ENCODE measurements at regions not wholly inside any gene's neighbourhood (a gene's known extent, or its start where the extent isn't known, plus 50 kb on each side); places are given as distances from the start of the nearest gene placed in this dataset.

DNA sequence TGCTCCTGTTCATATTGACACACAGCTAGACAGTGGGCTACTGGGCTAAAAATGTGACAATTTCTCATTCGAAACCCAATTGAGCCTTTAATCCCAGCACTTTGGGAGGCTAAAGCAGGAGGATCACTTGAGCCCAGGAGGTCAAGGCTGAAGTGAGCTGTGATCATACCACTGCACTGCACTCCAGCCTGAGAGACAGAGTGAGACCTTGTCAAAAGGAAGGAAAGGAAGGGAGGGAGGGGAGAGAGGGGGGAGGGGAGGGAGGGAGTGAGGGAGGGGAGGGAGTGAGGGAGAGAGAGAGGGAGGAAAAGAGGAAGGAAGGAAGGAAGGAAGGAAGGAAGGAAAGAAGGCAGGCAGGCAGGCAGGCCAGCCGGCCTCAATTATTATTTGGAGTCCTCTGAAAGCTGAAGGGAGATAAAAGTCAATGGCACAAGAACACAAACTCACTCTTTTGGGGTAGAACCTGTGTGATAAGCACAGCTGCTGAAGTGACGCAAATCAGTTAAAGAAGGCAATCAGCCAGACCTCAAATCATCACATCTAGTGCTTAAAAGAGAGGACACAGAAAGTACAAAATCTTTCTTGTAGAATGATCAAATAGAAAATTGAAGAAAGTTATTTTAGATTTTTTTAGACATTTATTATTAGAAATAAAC, 98.1 kb downstream of the CCDC71L start:
- Mint-ChIP-seq H3K36me3 (no peaks in the 10 kb centered on the region), H3K4me3 (no peak overlapping the region), H3K27ac (peak overlapping the region in 1 of 7 donors; percentile 63), H3K4me1 (no peaks in the 10 kb centered on the region), H3K27me3 (ENCODE audit: low read depth in 3 of 3) (peaks cover under 1 to 4% (median 2%) of the 10 kb centered on the region in 3 donors), H3K9me3 (peaks cover 0 to 6% (median 4%) of the 10 kb centered on the region in 7 donors)
- Histone ChIP-seq H3K4me3 (replicated peaks in 1 of 3; ENCODE audit: low read depth in 2 of 3, low read length in 3 of 3) (no peak overlapping the region), H3K27ac (ENCODE audit: low read depth in 1 of 2, low read length in 2 of 2) (no peak overlapping the region), H3K27me3 (ENCODE audit: control insufficient read depth in 2 of 2, insufficient read depth in 2 of 2, low read length in 2 of 2) (no peaks in the 10 kb centered on the region), H3K4me2 (replicated peaks; ENCODE audit: extremely low read depth, low read length, poor library complexity, severe bottlenecking) (no peak overlapping the region), H2AFZ (ENCODE audit: insufficient read depth, low read depth, low read length, poor library complexity, severe bottlenecking) (no peak overlapping the region), H3K36me3 (replicated peaks in 1 of 2; ENCODE audit: control insufficient read depth in 1 of 2, insufficient read depth in 2 of 2, low read length in 2 of 2) (no peaks in the 10 kb centered on the region), H3K9me3 (replicated peaks in 1 of 2; ENCODE audit: control insufficient read depth in 1 of 2, insufficient read depth in 1 of 2, low read length in 2 of 2) (no peaks in the 10 kb centered on the region), H3K9ac (ENCODE audit: insufficient read depth, low read length, poor library complexity, severe bottlenecking) (no peak overlapping the region), H3K79me2 (ENCODE audit: insufficient read depth, low read length) (no peaks in the 10 kb centered on the region), H3K4me1 (ENCODE audit: control insufficient read depth in 1 of 2, insufficient read depth in 2 of 2, low read length in 2 of 2) (no peaks in the 10 kb centered on the region), H4K20me1 (ENCODE audit: insufficient read depth, low read length) (no peaks in the 10 kb centered on the region)
- 100% methylated on average over 1 of the region's 3 CpGs for WGBS (ENCODE audit: insufficient coverage)
- no peak for DNase-seq
- intact Hi-C loops (cut with micrococcal nuclease) = no loop called here
- TF ChIP-seq, protein P1, sequence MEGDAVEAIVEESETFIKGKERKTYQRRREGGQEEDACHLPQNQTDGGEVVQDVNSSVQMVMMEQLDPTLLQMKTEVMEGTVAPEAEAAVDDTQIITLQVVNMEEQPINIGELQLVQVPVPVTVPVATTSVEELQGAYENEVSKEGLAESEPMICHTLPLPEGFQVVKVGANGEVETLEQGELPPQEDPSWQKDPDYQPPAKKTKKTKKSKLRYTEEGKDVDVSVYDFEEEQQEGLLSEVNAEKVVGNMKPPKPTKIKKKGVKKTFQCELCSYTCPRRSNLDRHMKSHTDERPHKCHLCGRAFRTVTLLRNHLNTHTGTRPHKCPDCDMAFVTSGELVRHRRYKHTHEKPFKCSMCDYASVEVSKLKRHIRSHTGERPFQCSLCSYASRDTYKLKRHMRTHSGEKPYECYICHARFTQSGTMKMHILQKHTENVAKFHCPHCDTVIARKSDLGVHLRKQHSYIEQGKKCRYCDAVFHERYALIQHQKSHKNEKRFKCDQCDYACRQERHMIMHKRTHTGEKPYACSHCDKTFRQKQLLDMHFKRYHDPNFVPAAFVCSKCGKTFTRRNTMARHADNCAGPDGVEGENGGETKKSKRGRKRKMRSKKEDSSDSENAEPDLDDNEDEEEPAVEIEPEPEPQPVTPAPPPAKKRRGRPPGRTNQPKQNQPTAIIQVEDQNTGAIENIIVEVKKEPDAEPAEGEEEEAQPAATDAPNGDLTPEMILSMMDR (IDR thresholded peaks at IDR 0.05) = no peak

DNA sequence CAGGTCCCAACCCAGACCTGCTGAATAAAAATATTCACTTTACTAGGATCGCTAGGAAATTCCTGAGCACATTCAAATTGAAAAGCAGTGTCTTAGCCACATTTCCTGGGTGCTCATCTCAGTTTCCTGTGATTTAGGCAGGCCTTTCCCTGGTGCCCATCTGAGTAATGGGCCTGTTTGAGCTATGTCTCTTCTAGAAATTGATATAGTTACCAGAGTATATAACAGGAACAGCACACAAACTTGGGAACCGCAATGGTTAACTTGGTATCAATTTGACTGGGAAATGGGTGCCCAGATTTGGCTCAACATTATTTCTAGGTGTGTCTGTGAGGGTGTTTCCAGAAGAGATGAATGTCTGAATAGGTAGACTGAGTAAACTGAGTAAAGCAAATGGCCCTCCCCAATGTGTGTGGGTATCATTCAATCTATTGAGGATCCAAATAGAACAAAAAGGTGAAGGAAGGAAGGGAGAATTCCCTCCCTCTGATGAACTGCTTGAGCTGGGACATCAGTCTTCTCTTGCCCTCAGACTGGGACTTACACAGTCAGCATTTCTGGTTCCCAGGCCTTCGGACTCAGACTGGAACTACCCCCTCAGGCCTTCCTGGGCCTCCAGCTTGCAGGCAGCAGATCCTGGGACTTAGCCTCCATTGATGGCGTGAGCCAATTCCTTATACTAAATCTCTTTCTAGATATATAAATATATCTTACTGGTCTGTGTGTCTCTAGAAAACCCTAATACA, 99.1 kb downstream of the CCDC71L start:
- WGBS (ENCODE audit: insufficient coverage) = 100% methylated on average over 1 of the region's 4 CpGs
- Mint-ChIP-seq H3K36me3 (no peaks in the 10 kb centered on the region), H3K4me3 (no peak overlapping the region), H3K9me3 (peaks cover 0 to 6% (median 5%) of the 10 kb centered on the region in 7 donors), H3K4me1 (no peaks in the 10 kb centered on the region), H3K27me3 (ENCODE audit: low read depth in 3 of 3) (peaks cover 0 to 6% (median 6%) of the 10 kb centered on the region in 3 donors), H3K27ac (no peak overlapping the region)
- Histone ChIP-seq H3K9ac (ENCODE audit: insufficient read depth, low read length, poor library complexity, severe bottlenecking) (no peak overlapping the region), H3K4me2 (replicated peaks; ENCODE audit: extremely low read depth, low read length, poor library complexity, severe bottlenecking) (no peak overlapping the region), H3K4me3 (replicated peaks in 1 of 3; ENCODE audit: low read depth in 2 of 3, low read length in 3 of 3) (no peak overlapping the region), H3K27ac (ENCODE audit: low read depth in 1 of 2, low read length in 2 of 2) (no peak overlapping the region), H3K79me2 (ENCODE audit: insufficient read depth, low read length) (no peaks in the 10 kb centered on the region), H3K4me1 (ENCODE audit: control insufficient read depth in 1 of 2, insufficient read depth in 2 of 2, low read length in 2 of 2) (no peaks in the 10 kb centered on the region), H2AFZ (ENCODE audit: insufficient read depth, low read depth, low read length, poor library complexity, severe bottlenecking) (no peak overlapping the region), H3K27me3 (ENCODE audit: control insufficient read depth in 2 of 2, insufficient read depth in 2 of 2, low read length in 2 of 2) (no peaks in the 10 kb centered on the region), H4K20me1 (ENCODE audit: insufficient read depth, low read length) (no peaks in the 10 kb centered on the region), H3K9me3 (replicated peaks in 1 of 2; ENCODE audit: control insufficient read depth in 1 of 2, insufficient read depth in 1 of 2, low read length in 2 of 2) (no peaks in the 10 kb centered on the region), H3K36me3 (replicated peaks in 1 of 2; ENCODE audit: control insufficient read depth in 1 of 2, insufficient read depth in 2 of 2, low read length in 2 of 2) (no peaks in the 10 kb centered on the region)
- TF ChIP-seq, protein P1 (IDR thresholded peaks at IDR 0.05) = no peak
- DNase-seq = no peak
- intact Hi-C loops (cut with micrococcal nuclease) = no loop called here
